GM23248 (cell line): ENCODE measurements at regions not wholly inside any gene's neighbourhood (a gene's known extent, or its start where the extent isn't known, plus 50 kb on each side); places are given as distances from the start of the nearest gene placed in this dataset.
"Not testable (repeated sequence)": the region's sequence is repeated elsewhere in the genome, so short reads cannot be mapped to it uniquely, and the experiment has no call there.

Experiments used
- DNase-seq: peaks from one replicate; pipeline ENCODE4 v3.0.0-alpha.2; 2015
- H2AFZ ChIP-seq: fragments of 200-600 bp; sonication (generic); 2 replicates; pipeline ENCODE4 v1.6.1; 2016; ENCODE audit warnings: antibody characterized with exemption
- H3F3A ChIP-seq: fragments of 200-600 bp; sonication (generic); 2 replicates; pipeline ENCODE4 v1.6.1; 2016; ENCODE audit warnings: mild to moderate bottlenecking, antibody characterized with exemption, mixed run types; ENCODE audit not compliant: insufficient read depth
- H3K27ac ChIP-seq: fragments of 200-600 bp; sonication (generic); 2 replicates; pipeline ENCODE4 v1.5.1; 2016; ENCODE audit warnings: mild to moderate bottlenecking
- H3K27me3 ChIP-seq: fragments of 200-600 bp; sonication (generic); replicated peaks from 2 replicates; pipeline ENCODE4 v1.6.1; 2016; ENCODE audit warnings: mild to moderate bottlenecking; ENCODE audit not compliant: insufficient read depth
- H3K36me3 ChIP-seq: fragments of 200-600 bp; sonication (generic); 2 replicates; pipeline ENCODE4 v1.6.1; 2016; ENCODE audit warnings: low read depth, mild to moderate bottlenecking
- H3K4me1 ChIP-seq: fragments of 200-600 bp; sonication (generic); 2 replicates; pipeline ENCODE4 v1.6.1; 2016; ENCODE audit warnings: mild to moderate bottlenecking; ENCODE audit not compliant: insufficient read depth
- H3K4me2 ChIP-seq: fragments of 200-600 bp; sonication (generic); one replicate; pipeline ENCODE4 v1.6.1; 2016; ENCODE audit warnings: mild to moderate bottlenecking; ENCODE audit not compliant: unreplicated experiment
- H3K4me3 ChIP-seq: fragments of 200-600 bp; sonication (generic); 2 replicates; pipeline ENCODE4 v1.5.1; 2016; ENCODE audit warnings: mild to moderate bottlenecking
- H3K79me2 ChIP-seq: fragments of 200-600 bp; sonication (generic); 2 replicates; pipeline ENCODE4 v1.6.1; 2016; ENCODE audit warnings: mild to moderate bottlenecking; ENCODE audit not compliant: insufficient read depth
- H3K9ac ChIP-seq: fragments of 200-600 bp; sonication (generic); 2 replicates; pipeline ENCODE4 v1.6.1; 2016; ENCODE audit warnings: mild to moderate bottlenecking
- H3K9me2 ChIP-seq: fragments of 200-600 bp; sonication (generic); 2 replicates; pipeline ENCODE4 v1.6.1; 2016; ENCODE audit warnings: mixed run types, mild to moderate bottlenecking, moderate library complexity; ENCODE audit not compliant: insufficient read depth
- H3K9me3 ChIP-seq: fragments of 200-600 bp; sonication (generic); one replicate; pipeline ENCODE4 v1.6.1; 2017; ENCODE audit warnings: low read depth
- H4K20me1 ChIP-seq: fragments of 200-600 bp; sonication (generic); 2 replicates; pipeline ENCODE4 v1.6.0; 2016; ENCODE audit not compliant: insufficient read depth
- EZH2 ChIP-seq: fragments of 200-600 bp; sonication (generic); IDR thresholded peaks from 2 replicates; pipeline ENCODE4 v1.6.1; 2018; ENCODE audit warnings: antibody characterized with exemption, mild to moderate bottlenecking; ENCODE audit not compliant: insufficient read depth, poor library complexity, severe bottlenecking
- EZH2phosphoT487 ChIP-seq: fragments of 200-600 bp; sonication (generic); IDR thresholded peaks from 2 replicates; pipeline ENCODE4 v1.6.1; 2018; ENCODE audit warnings: antibody characterized with exemption, moderate library complexity, mild to moderate bottlenecking, low read depth; ENCODE audit not compliant: insufficient read depth
- WGBS, 2 experiments: methylation state at CpG; one replicate each; pipeline ENCODE4 v1.1.6; 2015 to 2017; ENCODE audit warnings: low lambda C conversion rate in 2 of 2, low coverage in 1 of 2; ENCODE audit errors: missing lambda C conversion rate in 2 of 2; 5-methylcytosine and 5-hydroxymethylcytosine counted together
- in situ Hi-C: fragments of 300-500 bp; cut with MboI; formaldehyde crosslinking; loops from 2 replicates; pipeline ENCODE4 v1.15.0; 2020

DNA sequence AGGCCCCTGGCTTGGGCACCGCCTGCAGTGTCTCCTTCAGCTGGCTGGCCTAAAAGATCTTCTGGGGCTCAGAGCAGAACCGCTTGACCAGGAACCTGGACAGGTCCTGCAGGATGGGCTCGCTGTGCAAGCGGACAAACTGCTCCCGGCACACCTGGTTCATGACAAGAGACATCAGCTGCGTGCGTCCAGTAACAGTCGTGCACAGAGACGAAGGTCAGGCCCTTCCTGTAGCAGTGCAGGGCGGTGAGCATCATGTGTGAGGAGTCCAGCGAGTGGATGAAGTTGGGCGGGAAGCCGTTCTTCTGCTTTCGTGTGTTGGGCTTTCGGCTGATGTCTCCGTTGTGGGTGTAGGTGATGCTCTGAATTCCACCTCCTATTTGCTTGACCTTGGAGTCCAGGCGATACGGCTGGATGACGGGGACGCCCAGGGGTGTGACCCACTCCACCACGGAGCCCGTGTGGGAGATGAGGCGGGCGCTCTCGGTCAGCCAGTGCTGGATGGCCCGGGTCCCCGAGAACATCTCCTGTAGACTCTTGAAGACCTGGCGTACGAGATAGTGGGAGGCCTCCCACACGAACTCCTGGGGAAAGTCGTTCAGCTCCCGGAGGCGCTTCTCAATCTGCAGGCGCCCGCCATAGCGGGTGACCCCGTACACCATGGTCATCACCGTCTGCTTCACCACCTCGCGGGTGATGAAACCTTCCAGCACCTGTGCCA is 72.1 kb upstream of the MED13 start:
- 89 to 90% methylated on average over 40 of the region's 40 CpGs for WGBS, 2 experiments
- H3K36me3 ChIP-seq: not testable (repeated sequence)

DNA sequence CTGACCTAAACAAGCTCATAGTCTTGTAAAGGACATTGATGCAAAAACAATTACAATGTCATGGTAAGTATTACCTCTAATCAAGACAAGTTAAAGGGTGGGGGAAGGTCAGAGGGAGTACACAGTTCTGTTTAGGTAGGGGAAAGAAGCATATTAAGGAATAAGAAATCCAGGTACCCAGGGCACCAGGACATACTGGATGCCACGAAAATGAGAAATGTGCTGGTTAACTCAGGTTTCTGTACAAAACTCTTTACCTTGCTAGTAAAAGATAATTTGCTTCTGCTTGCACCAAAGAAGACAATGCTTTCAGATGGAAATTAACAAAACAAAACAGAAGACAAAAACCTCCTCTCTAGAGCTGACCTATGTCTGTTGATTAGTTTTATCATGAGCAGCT is 70.7 kb upstream of the MED13 start:
- Histone ChIP-seq H4K20me1 (no peaks in the 10 kb centered on the region), H2AFZ (no peak overlapping the region), H3K4me3 (no peak overlapping the region), H3K9me3 (no peaks in the 10 kb centered on the region), H3K9me2 (no peaks in the 10 kb centered on the region), H3K4me2 (no peak overlapping the region), H3K36me3 (no peaks in the 10 kb centered on the region), H3K27ac (no peak overlapping the region), H3F3A (no peaks in the 10 kb centered on the region), H3K4me1 (peaks cover 7% of the 10 kb centered on the region; the same call in 1 of the 2 replicates), H3K79me2 (no peaks in the 10 kb centered on the region), H3K9ac (no peak overlapping the region), H3K27me3 (peaks cover 16% of the 10 kb centered on the region)
- WGBS, 2 experiments: 29 to 31% methylated on average over 1 of the region's 1 CpG
- TF ChIP-seq EZH2phosphoT487 (no peak), EZH2 (no peak)
- no peak for DNase-seq
- in situ Hi-C loops: no loop called here

More for the DNA sequence above, 72.1 kb upstream of the MED13 start:
- H3K4me2 ChIP-seq, H3K9me3 ChIP-seq, H3K27ac ChIP-seq, H3K9ac ChIP-seq, H3K4me3 ChIP-seq, DNase-seq, H3K4me1 ChIP-seq, H4K20me1 ChIP-seq, H2AFZ ChIP-seq, H3K79me2 ChIP-seq, H3F3A ChIP-seq, in situ Hi-C loops, H3K9me2 ChIP-seq: not testable (repeated sequence)
- H3K27me3 ChIP-seq: peaks cover 16% of the 10 kb centered on the region

DNA sequence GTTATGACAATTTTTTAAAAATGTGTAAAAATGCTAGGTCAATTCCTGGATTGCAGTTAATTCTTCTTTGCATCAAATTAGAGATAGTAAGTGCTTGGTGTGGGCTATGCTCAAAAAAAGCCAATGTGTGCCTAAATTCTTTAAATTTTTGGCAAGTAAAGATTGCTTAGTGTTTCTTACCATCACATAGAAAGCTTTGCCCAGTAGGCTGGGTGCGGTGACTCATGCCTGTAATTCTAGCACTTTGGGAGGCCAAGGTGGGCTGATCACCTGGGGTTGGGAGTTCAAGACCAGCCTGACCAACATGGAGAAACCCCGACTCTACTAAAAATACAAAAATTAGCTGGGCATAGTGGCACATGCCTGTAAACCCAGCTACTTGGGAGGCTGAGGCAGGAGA is 70.0 kb upstream of the MED13 start:
- H4K20me1 ChIP-seq, H3F3A ChIP-seq, H3K36me3 ChIP-seq, H3K4me3 ChIP-seq, H3K9me2 ChIP-seq, in situ Hi-C loops, H3K27ac ChIP-seq, H3K4me1 ChIP-seq, H2AFZ ChIP-seq, DNase-seq, H3K9me3 ChIP-seq, H3K4me2 ChIP-seq, H3K79me2 ChIP-seq, H3K9ac ChIP-seq: not testable (repeated sequence)
- H3K27me3 ChIP-seq: peaks cover 16% of the 10 kb centered on the region
- 53 to 59% methylated on average over 2 of the region's 2 CpGs for WGBS, 2 experiments

GRCh38 chr17:62134397-62134796 is 69.3 kb upstream of the MED13 start:
- no peaks in the 10 kb centered on the region for H3K79me2 ChIP-seq
- H3K27ac ChIP-seq: no peak overlapping the region
- peak; percentile 22 for DNase-seq
- H4K20me1 ChIP-seq: no peaks in the 10 kb centered on the region
- no peaks in the 10 kb centered on the region for H3F3A ChIP-seq
- in situ Hi-C loops: no loop called here
- H3K4me1 ChIP-seq: peaks cover 7% of the 10 kb centered on the region; the same call in 1 of the 2 replicates
- 49 to 50% methylated on average over 4 of the region's 4 CpGs for WGBS, 2 experiments
- no peak overlapping the region for H3K9ac ChIP-seq
- no peaks in the 10 kb centered on the region for H3K9me3 ChIP-seq
- no peaks in the 10 kb centered on the region for H3K36me3 ChIP-seq
- peaks cover 15% of the 10 kb centered on the region for H3K27me3 ChIP-seq
- no peak overlapping the region for H3K4me3 ChIP-seq
- H2AFZ ChIP-seq: no peak overlapping the region
- no peak for TF ChIP-seq EZH2
- no peak for TF ChIP-seq EZH2phosphoT487
- no peaks in the 10 kb centered on the region for H3K9me2 ChIP-seq
- H3K4me2 ChIP-seq: no peak overlapping the region

- H2AFZ ChIP-seq, H3K4me1 ChIP-seq, H3K9me2 ChIP-seq, in situ Hi-C loops, H3K36me3 ChIP-seq, H3K4me2 ChIP-seq, H3K27ac ChIP-seq, H3F3A ChIP-seq, H4K20me1 ChIP-seq, H3K79me2 ChIP-seq, H3K9me3 ChIP-seq, H3K27me3 ChIP-seq, DNase-seq, H3K4me3 ChIP-seq, H3K9ac ChIP-seq: not testable (repeated sequence)
- WGBS, 2 experiments: 77 to 81% methylated on average over 2 to 6 of the region's 6 CpGs
These were observed 66.2 kb upstream of the MED13 start for GRCh38 chr17:62131271-62131670.
